Renal cortex interstitium (tissue), 11 donors: ENCODE measurements at regions not wholly inside any gene's neighbourhood (a gene's known extent, or its start where the extent isn't known, plus 50 kb on each side); places are given as distances from the start of the nearest gene placed in this dataset.
"Not testable (repeated sequence)": the region's sequence is repeated elsewhere in the genome, so short reads cannot be mapped to it uniquely, and the experiment has no call there.

Experiments
- DNase-seq, 11 donors: peaks; one replicate each; pipeline ENCODE4 v3.0.0-alpha.2; 2013; ENCODE audit warnings: low read depth in 9 of 11, low spot score in 4 of 11; ENCODE audit errors: extremely low read depth in 1 of 11

- DNase-seq: peak in 1 of 11 donors; percentile 15
Measured at GRCh38 chr2:3041841-3042600, 335.6 kb downstream of the EIPR1 start.

- DNase-seq: no peak
Measured at GRCh38 chr2:3041246-3041645, 336.4 kb downstream of the EIPR1 start.

GRCh38 chr2:3040496-3041140 lies 337.0 kb downstream of the EIPR1 start:
- no peak for DNase-seq

- DNase-seq: no peak
Measured at GRCh38 chr2:3040066-3040428, 337.6 kb downstream of the EIPR1 start.

- DNase-seq: no peak
Measured at GRCh38 chr2:3039188-3040065, 338.2 kb downstream of the EIPR1 start.

- DNase-seq: no peak
Measured at GRCh38 chr2:3038636-3039035, 339.0 kb downstream of the EIPR1 start.

GRCh38 chr2:3037196-3038194 lies 340.1 kb downstream of the EIPR1 start:
- no peak for DNase-seq

- DNase-seq: no peak
Measured at GRCh38 chr2:3036432-3037125, 341.0 kb downstream of the EIPR1 start.

GRCh38 chr2:3035385-3036050 lies 342.1 kb downstream of the EIPR1 start:
- no peak for DNase-seq

GRCh38 chr2:3034856-3035255 lies 342.8 kb downstream of the EIPR1 start:
- DNase-seq: no peak

GRCh38 chr2:3034396-3034795 lies 343.2 kb downstream of the EIPR1 start:
- DNase-seq: no peak

- DNase-seq: no peak
Measured at GRCh38 chr2:3033315-3033714, 344.3 kb downstream of the EIPR1 start.

- not testable (repeated sequence) for DNase-seq
Measured at GRCh38 chr2:3030791-3031190, 346.8 kb downstream of the EIPR1 start.

- DNase-seq: no peak
Measured at GRCh38 chr2:3025984-3026383, 351.6 kb downstream of the EIPR1 start.

GRCh38 chr2:3025261-3025660 lies 352.4 kb downstream of the EIPR1 start:
- no peak for DNase-seq

- DNase-seq: no peak
Measured at GRCh38 chr2:3024401-3024935, 353.1 kb downstream of the EIPR1 start.

GRCh38 chr2:3023531-3023930 lies 354.1 kb downstream of the EIPR1 start:
- DNase-seq: no peak
